ENCODE measurements at regions not wholly inside any gene's neighbourhood (a gene's known extent, or its start where the extent isn't known, plus 50 kb on each side); places are given as distances from the start of the nearest gene placed in this dataset.

DNA sequence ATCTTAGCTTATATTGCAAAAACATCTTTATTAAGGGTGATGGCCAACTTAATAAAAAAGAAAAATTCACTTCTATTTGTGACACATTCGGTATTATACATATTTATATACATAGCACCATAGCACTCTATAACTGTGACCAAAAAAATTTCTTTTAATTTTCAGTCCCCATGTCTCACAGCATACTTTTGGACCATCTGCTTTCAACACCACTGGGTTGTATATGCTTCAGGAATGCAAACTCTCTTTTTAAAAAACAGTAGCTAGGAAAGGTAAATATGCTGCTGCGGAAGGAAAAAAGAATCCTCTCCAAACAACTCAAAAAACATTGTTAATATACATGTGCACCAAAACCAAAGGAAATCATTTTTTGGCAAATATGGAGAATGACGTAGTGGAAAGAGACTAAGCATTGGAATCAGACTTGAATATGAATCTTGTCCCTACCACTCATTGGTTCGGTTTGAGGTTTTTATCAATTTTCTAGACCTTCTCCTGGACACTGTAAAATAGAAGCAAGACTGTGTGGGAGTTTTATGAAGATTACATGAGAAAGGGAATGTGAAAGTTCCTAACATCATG is 227.9 kb downstream of the BLID start:
- Mint-ChIP-seq H3K4me3 (ENCODE audit: unreplicated experiment) (no peak overlapping the region), H3K9me3 (ENCODE audit: low read depth) (peaks cover 9% of the 10 kb centered on the region), H3K27ac (ENCODE audit: unreplicated experiment) (no peak overlapping the region), H3K27me3 (ENCODE audit: low read depth) (no peaks in the 10 kb centered on the region), H3K4me1 (ENCODE audit: low read depth) (peaks cover 47% of the 10 kb centered on the region), H3K36me3 (ENCODE audit: low read depth) (no peaks in the 10 kb centered on the region)
- DNase-seq (ENCODE audit: low spot score), result no peak
- TF ChIP-seq, protein P1, sequence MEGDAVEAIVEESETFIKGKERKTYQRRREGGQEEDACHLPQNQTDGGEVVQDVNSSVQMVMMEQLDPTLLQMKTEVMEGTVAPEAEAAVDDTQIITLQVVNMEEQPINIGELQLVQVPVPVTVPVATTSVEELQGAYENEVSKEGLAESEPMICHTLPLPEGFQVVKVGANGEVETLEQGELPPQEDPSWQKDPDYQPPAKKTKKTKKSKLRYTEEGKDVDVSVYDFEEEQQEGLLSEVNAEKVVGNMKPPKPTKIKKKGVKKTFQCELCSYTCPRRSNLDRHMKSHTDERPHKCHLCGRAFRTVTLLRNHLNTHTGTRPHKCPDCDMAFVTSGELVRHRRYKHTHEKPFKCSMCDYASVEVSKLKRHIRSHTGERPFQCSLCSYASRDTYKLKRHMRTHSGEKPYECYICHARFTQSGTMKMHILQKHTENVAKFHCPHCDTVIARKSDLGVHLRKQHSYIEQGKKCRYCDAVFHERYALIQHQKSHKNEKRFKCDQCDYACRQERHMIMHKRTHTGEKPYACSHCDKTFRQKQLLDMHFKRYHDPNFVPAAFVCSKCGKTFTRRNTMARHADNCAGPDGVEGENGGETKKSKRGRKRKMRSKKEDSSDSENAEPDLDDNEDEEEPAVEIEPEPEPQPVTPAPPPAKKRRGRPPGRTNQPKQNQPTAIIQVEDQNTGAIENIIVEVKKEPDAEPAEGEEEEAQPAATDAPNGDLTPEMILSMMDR (IDR thresholded peaks at IDR 0.05), result no peak

DNA sequence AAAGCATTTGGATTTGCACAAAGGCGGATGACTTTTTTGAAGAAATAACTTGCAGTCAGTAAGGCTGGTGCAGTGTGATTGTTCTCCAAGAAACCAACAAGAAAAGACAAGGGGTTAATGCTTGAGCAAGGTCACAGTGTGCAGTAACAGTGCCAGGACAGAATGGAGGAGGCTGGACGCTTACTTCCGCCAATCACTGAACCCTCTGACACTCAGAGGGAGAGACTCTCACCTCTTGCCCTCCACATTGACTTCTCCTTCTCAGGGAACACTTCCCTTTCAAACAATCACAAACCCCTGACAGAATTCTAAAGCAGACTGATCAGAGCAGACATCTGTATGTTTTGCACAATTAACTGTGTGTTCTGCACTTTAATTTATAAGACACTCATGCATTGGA is 228.4 kb downstream of the BLID start:
- Mint-ChIP-seq H3K36me3 (ENCODE audit: low read depth) (no peaks in the 10 kb centered on the region), H3K4me3 (ENCODE audit: unreplicated experiment) (no peak overlapping the region), H3K9me3 (ENCODE audit: low read depth) (peaks cover 4% of the 10 kb centered on the region), H3K27me3 (ENCODE audit: low read depth) (no peaks in the 10 kb centered on the region), H3K4me1 (ENCODE audit: low read depth) (peaks cover 42% of the 10 kb centered on the region), H3K27ac (ENCODE audit: unreplicated experiment) (no peak overlapping the region)
- TF ChIP-seq, protein P1 (IDR thresholded peaks at IDR 0.05), result no peak
- no peak for DNase-seq (ENCODE audit: low spot score)

DNA sequence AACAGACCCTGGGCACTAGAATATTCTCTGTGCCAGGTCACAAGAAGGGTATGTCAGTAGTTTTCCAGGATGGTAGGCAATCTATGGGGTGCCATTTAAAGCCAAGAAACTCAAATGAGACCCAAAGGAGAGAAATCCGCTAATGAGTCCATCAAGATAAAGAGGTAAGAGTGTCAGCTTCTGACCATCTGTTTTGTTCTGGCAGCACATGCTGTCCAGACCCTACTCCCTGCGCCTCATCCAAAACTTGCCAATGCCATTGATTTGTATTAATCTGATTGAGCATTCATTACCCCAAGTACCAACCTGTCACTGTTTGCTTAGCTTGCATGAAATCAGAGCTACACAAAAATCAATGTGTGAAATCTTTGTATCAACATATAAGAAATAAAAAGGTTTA is 229.0 kb downstream of the BLID start:
- H3K4me1 Mint-ChIP-seq (ENCODE audit: low read depth), result peaks cover 37% of the 10 kb centered on the region
- H3K36me3 Mint-ChIP-seq (ENCODE audit: low read depth), result no peaks in the 10 kb centered on the region
- DNase-seq (ENCODE audit: low spot score), result no peak
- H3K9me3 Mint-ChIP-seq (ENCODE audit: low read depth), result peaks cover 2% of the 10 kb centered on the region
- H3K27ac Mint-ChIP-seq (ENCODE audit: unreplicated experiment), result no peak overlapping the region
- no peaks in the 10 kb centered on the region for H3K27me3 Mint-ChIP-seq (ENCODE audit: low read depth)
- TF ChIP-seq, protein P1 (IDR thresholded peaks at IDR 0.05), result no peak
- no peak overlapping the region for H3K4me3 Mint-ChIP-seq (ENCODE audit: unreplicated experiment)

DNA sequence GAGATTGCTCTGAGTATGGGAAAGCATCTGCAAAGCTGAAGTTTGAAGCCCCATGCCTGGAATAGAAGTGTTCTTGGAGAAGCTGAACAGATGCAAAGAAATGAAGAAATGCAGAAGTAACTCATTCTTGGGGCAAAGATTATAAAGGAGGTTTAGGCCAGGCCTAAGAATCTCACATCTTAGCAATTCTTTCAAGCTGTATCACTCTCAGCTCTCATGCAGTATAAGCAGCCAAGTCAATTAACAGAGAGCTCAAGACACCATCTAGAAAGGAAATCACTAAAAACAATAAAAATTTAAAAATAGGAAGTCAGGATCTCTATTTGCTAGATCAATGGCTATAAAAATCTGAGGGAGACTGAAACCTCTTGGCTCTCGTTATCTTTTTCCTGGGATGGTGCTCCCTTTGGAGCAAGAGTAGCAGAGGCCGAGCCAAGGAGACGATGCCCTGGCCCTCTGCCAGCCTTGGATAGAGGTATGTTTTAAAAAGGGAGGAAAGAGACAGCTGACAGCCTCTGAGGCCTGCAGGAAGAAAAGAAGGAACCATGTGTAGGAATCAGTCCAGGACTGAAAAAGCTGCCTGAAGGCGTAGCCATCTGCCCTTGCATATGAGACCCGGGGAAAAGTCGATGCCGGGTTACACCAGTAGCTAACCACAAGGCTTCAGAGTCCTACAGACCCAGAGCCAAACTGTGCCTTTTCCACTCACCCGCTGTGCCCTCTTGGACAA is 229.8 kb downstream of the BLID start:
- TF ChIP-seq, protein P1 (IDR thresholded peaks at IDR 0.05), result no peak
- Mint-ChIP-seq H3K9me3 (ENCODE audit: low read depth) (peaks cover 2% of the 10 kb centered on the region), H3K36me3 (ENCODE audit: low read depth) (no peaks in the 10 kb centered on the region), H3K27ac (ENCODE audit: unreplicated experiment) (peak overlapping the region; percentile 36), H3K27me3 (ENCODE audit: low read depth) (no peaks in the 10 kb centered on the region), H3K4me1 (ENCODE audit: low read depth) (peaks cover 28% of the 10 kb centered on the region), H3K4me3 (ENCODE audit: unreplicated experiment) (no peak overlapping the region)
- DNase-seq (ENCODE audit: low spot score), result no peak

- Mint-ChIP-seq H3K4me1 (ENCODE audit: low read depth) (peaks cover 13% of the 10 kb centered on the region), H3K9me3 (ENCODE audit: low read depth) (no peaks in the 10 kb centered on the region), H3K4me3 (ENCODE audit: unreplicated experiment) (no peak overlapping the region), H3K27ac (ENCODE audit: unreplicated experiment) (no peak overlapping the region), H3K36me3 (ENCODE audit: low read depth) (no peaks in the 10 kb centered on the region), H3K27me3 (ENCODE audit: low read depth) (no peaks in the 10 kb centered on the region)
- DNase-seq (ENCODE audit: low spot score), result no peak
- TF ChIP-seq, protein P1 (IDR thresholded peaks at IDR 0.05), result no peak
These were observed 231.4 kb downstream of the BLID start for GRCh38 chr11:121884626-121885025.

Data from chondrocyte (in vitro differentiated cells).